IMR-90 (cell line): ENCODE measurements at regions not wholly inside any gene's neighbourhood (a gene's known extent, or its start where the extent isn't known, plus 50 kb on each side); places are given as distances from the start of the nearest gene placed in this dataset.

Source experiments
- ATAC-seq: fragments of 200-7000 bp; cut with Tn5 transposase; 2 replicates; pipeline ENCODE4 v1.9.1; 2020; ENCODE audit warnings: low read depth, mild to moderate bottlenecking, moderate library complexity
- BruUV-seq: library from RNA; stranded (reverse); fragments of 400-500 nt; replicated peaks from 2 replicates; lab custom pipeline; 2021; lab: Mats Ljungman, UMichigan
- CTCF ChIA-PET: fragments of 300-600 bp; formaldehyde crosslinking; extraction: SDS; loops from one replicate; lab custom pipeline; 2021; ENCODE audit warnings: antibody characterized with exemption; lab: Yijun Ruan, JAX
- POLR2A ChIA-PET: fragments of 300-600 bp; sonication (Branson Sonifier 250); formaldehyde crosslinking; loops from one replicate; lab custom pipeline; 2022; ENCODE audit warnings: antibody characterized with exemption; ENCODE audit not compliant: unreplicated experiment; lab: Charles Lee
- DNase-seq: peaks from one replicate; pipeline ENCODE4 v3.0.0; 2013
- H2AFZ ChIP-seq: replicated peaks from 2 replicates; pipeline ENCODE3; 2013; ENCODE audit warnings: low read length, mild to moderate bottlenecking; ENCODE audit not compliant: poor library complexity
- H2AK5ac ChIP-seq: 2 replicates; pipeline ENCODE4 v1.6.1; 2013; ENCODE audit warnings: low read depth, low read length, inconsistent platforms
- H2AK9ac ChIP-seq: replicated peaks from 2 replicates; pipeline ENCODE3; 2013; ENCODE audit warnings: mild to moderate bottlenecking, low read depth, low read length, moderate library complexity; ENCODE audit not compliant: poor library complexity
- H2BK120ac ChIP-seq: 2 replicates; pipeline ENCODE4 v1.6.1; 2013; ENCODE audit warnings: low read depth, low read length, inconsistent platforms
- H2BK15ac ChIP-seq: 3 replicates; pipeline ENCODE4 v1.6.1; 2013; ENCODE audit warnings: low read depth, low read length, inconsistent platforms
- H2BK20ac ChIP-seq: 2 replicates; pipeline ENCODE4 v1.6.1; 2013; ENCODE audit warnings: low read depth, mild to moderate bottlenecking, inconsistent platforms, low read length, moderate library complexity
- H2BK5ac ChIP-seq: 2 replicates; pipeline ENCODE4 v1.6.1; 2013; ENCODE audit warnings: mild to moderate bottlenecking, low read depth, low read length, inconsistent platforms; ENCODE audit not compliant: poor library complexity, severe bottlenecking
- H3K14ac ChIP-seq: replicated peaks from 2 replicates; pipeline ENCODE4 v1.6.1; 2013; ENCODE audit warnings: low read depth, low read length, inconsistent platforms
- H3K18ac ChIP-seq: 2 replicates; pipeline ENCODE4 v1.6.1; 2013; ENCODE audit warnings: low read depth, low read length, control low read depth
- H3K23ac ChIP-seq: 2 replicates; pipeline ENCODE4 v1.6.1; 2013; ENCODE audit warnings: low read depth, low read length, inconsistent platforms
- H3K27ac ChIP-seq: 2 replicates; pipeline ENCODE4 v1.5.1; 2013; ENCODE audit warnings: mild to moderate bottlenecking, control low read depth, low read length; ENCODE audit not compliant: insufficient read depth
- H3K27me3 ChIP-seq: 2 replicates; pipeline ENCODE4 v1.6.1; 2013; ENCODE audit warnings: low read length; ENCODE audit not compliant: control insufficient read depth, insufficient read depth
- H3K36me3 ChIP-seq: 2 replicates; pipeline ENCODE4 v1.6.1; 2013; ENCODE audit warnings: low read length, mixed read lengths; ENCODE audit not compliant: control insufficient read depth, insufficient read depth
- H3K4ac ChIP-seq: 2 replicates; pipeline ENCODE4 v1.6.1; 2013; ENCODE audit warnings: low read depth, low read length, inconsistent platforms
- H3K4me1 ChIP-seq: 2 replicates; pipeline ENCODE4 v1.6.1; 2013; ENCODE audit warnings: low read length, mixed read lengths; ENCODE audit not compliant: control insufficient read depth, insufficient read depth
- H3K4me2 ChIP-seq: 2 replicates; pipeline ENCODE4 v1.6.1; 2013; ENCODE audit warnings: low read depth, mild to moderate bottlenecking, control low read depth, low read length, moderate library complexity
- H3K4me3 ChIP-seq: 2 replicates; pipeline ENCODE4 v1.5.1; 2013; ENCODE audit warnings: low read depth, mild to moderate bottlenecking, control low read depth, low read length, moderate library complexity; ENCODE audit not compliant: insufficient read depth
- H3K56ac ChIP-seq: 2 replicates; pipeline ENCODE4 v1.6.1; 2013; ENCODE audit warnings: low read length, inconsistent platforms; ENCODE audit not compliant: insufficient read depth; ENCODE audit errors: extremely low read depth
- H3K79me1 ChIP-seq, 2 experiments: 2 replicates each; pipeline ENCODE4 v1.6.1; 2013; ENCODE audit warnings: low read length in 2 of 2, inconsistent platforms in 1 of 2, low read depth in 1 of 2
- H3K9ac ChIP-seq: 2 replicates; pipeline ENCODE4 v1.6.1; 2013; ENCODE audit warnings: low read depth, low read length, control low read depth
- H3K9me1 ChIP-seq: 2 replicates; pipeline ENCODE4 v1.6.1; 2013; ENCODE audit warnings: low read length, inconsistent platforms; ENCODE audit not compliant: insufficient read depth
- H3K9me3 ChIP-seq: 2 replicates; pipeline ENCODE4 v1.6.1; 2013; ENCODE audit warnings: low read length; ENCODE audit not compliant: control insufficient read depth, insufficient read depth
- H4K20me1 ChIP-seq: 2 replicates; pipeline ENCODE4 v1.6.1; 2013; ENCODE audit warnings: low read length, inconsistent platforms; ENCODE audit not compliant: insufficient read depth
- H4K5ac ChIP-seq: 2 replicates; pipeline ENCODE4 v1.6.1; 2013; ENCODE audit warnings: mild to moderate bottlenecking, low read depth, low read length, control low read depth
- H4K8ac ChIP-seq, 2 experiments: 2 replicates each; pipeline ENCODE4 v1.6.1; 2013; ENCODE audit warnings: low read depth in 2 of 2, low read length in 2 of 2, control low read depth in 1 of 2, inconsistent platforms in 1 of 2
- H4K91ac ChIP-seq: 2 replicates; pipeline ENCODE4 v1.6.1; 2013; ENCODE audit warnings: low read depth, low read length, inconsistent platforms; ENCODE audit not compliant: insufficient read depth
- CEBPB ChIP-seq: IDR thresholded peaks from 2 replicates; pipeline ENCODE4 v1.6.1; 2012; ENCODE audit warnings: low read depth, low read length, improper control_type of control experiment
- CHD1 ChIP-seq: IDR thresholded peaks from 2 replicates; pipeline ENCODE4 v1.6.1; 2012; ENCODE audit warnings: low read depth, low read length, improper control_type of control experiment
- FOS ChIP-seq: fragments of 150-350 bp; IDR thresholded peaks from 2 replicates; pipeline ENCODE4 v1.6.1; 2016; ENCODE audit warnings: low read depth, low read length
- MAFK ChIP-seq: IDR thresholded peaks from 2 replicates; pipeline ENCODE4 v1.6.1; 2012; ENCODE audit warnings: low read depth, low read length, improper control_type of control experiment
- MAZ ChIP-seq: IDR thresholded peaks from 2 replicates; pipeline ENCODE4 v1.6.1; 2012; ENCODE audit warnings: low read depth, mild to moderate bottlenecking, low read length, improper control_type of control experiment, moderate library complexity, borderline replicate concordance
- MXI1 ChIP-seq: IDR thresholded peaks from 2 replicates; pipeline ENCODE4 v1.6.1; 2012; ENCODE audit warnings: low read depth, mild to moderate bottlenecking, low read length, moderate library complexity, borderline replicate concordance
- RAD21 ChIP-seq: IDR thresholded peaks from 2 replicates; pipeline ENCODE4 v1.6.1; 2012; ENCODE audit warnings: low read length, improper control_type of control experiment
- SMC3 ChIP-seq: fragments of 150-350 bp; IDR thresholded peaks from 2 replicates; pipeline ENCODE4 v1.6.1; 2016; ENCODE audit warnings: low read depth, mild to moderate bottlenecking, antibody characterized with exemption, low read length, moderate library complexity
- WGBS, 2 experiments: methylation state at CpG; one replicate each; pipeline versions ENCODE4 v1.1.5 to v1.1.7; 2013; ENCODE audit warnings: missing lambda C conversion rate in 2 of 2; ENCODE audit not compliant: insufficient read length in 1 of 2; ENCODE audit errors: extremely low coverage in 2 of 2; 5-methylcytosine and 5-hydroxymethylcytosine counted together
- dilution Hi-C: fragments of 300-500 bp; cut with HindIII; formaldehyde crosslinking; loops from one replicate; pipeline ENCODE4 v1.14.3; 2018; ENCODE audit warnings: low sequenced_read_pairs; ENCODE audit not compliant: unreplicated experiment
- in situ Hi-C: fragments of 300-500 bp; cut with MboI; formaldehyde crosslinking; loops from 3 replicates; pipeline ENCODE4 v1.14.3; 2019; ENCODE audit warnings: low sequenced_read_pairs, inconsistent platforms, mixed read lengths
- intact Hi-C: fragments of 100-400 bp; cut with micrococcal nuclease; formaldehyde crosslinking; loops from 2 replicates; pipeline ENCODE4 v1.10.0; 2022
- TF ChIP-seq, protein P1 (sequence below): conservative IDR thresholded peaks from 2 replicates; pipeline ENCODE4 v1.5.1; 2012; ENCODE audit warnings: mild to moderate bottlenecking, low read depth, low read length, improper control_type of control experiment

DNA sequence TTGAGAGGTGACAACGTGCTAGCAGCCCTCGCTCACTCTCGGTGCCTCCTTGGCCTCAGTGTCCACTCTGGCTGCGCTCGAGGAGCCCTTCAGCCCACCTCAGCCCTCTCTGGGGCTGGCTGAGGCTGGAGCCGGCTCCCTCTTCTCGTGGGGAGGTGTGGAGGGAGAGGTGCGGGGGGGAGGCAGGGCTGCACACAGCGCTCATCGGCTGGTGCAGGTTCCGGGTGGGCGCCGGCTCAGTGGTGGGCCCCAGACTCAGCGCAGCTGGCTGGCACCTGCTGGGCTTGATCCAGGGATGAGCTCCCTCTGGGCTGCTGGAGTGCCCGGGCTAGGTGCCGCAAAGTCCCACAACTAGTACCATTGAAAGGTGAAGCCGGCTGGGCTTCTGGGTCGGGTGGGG, 957.8 kb upstream of the GJE1 start:
- Histone ChIP-seq H3K27ac (no peak overlapping the region), H3K9me1 (no peaks in the 10 kb centered on the region), H3K4me2 (no peak overlapping the region), H2AK9ac (no peak overlapping the region), H3K4me3 (no peak overlapping the region), H2AK5ac (no peak overlapping the region), H3K9ac (no peak overlapping the region), H2AFZ (no peak overlapping the region), H2BK120ac (no peak overlapping the region), H3K79me1 (no peaks in the 10 kb centered on the region), H3K18ac (no peak overlapping the region), H3K56ac (no peak overlapping the region), H3K14ac (no peak overlapping the region), H2BK15ac (no peak overlapping the region), H3K9me3 (no peaks in the 10 kb centered on the region; the same call in 1 of the 2 replicates), H3K4ac (no peak overlapping the region), H2BK5ac (no peak overlapping the region), H3K4me1 (no peaks in the 10 kb centered on the region), H4K5ac (no peak overlapping the region), H4K91ac (no peak overlapping the region), H2BK20ac (no peak overlapping the region), H4K20me1 (no peaks in the 10 kb centered on the region), H4K8ac (no peak overlapping the region), H3K36me3 (no peaks in the 10 kb centered on the region), H3K23ac (no peak overlapping the region), H3K27me3 (no peaks in the 10 kb centered on the region)
- ChIA-PET CTCF (no interaction called here), POLR2A (no interaction called here)
- dilution Hi-C loops (no loop called here), intact Hi-C loops (no loop called here), in situ Hi-C loops (no loop called here)
- TF ChIP-seq, protein P1, sequence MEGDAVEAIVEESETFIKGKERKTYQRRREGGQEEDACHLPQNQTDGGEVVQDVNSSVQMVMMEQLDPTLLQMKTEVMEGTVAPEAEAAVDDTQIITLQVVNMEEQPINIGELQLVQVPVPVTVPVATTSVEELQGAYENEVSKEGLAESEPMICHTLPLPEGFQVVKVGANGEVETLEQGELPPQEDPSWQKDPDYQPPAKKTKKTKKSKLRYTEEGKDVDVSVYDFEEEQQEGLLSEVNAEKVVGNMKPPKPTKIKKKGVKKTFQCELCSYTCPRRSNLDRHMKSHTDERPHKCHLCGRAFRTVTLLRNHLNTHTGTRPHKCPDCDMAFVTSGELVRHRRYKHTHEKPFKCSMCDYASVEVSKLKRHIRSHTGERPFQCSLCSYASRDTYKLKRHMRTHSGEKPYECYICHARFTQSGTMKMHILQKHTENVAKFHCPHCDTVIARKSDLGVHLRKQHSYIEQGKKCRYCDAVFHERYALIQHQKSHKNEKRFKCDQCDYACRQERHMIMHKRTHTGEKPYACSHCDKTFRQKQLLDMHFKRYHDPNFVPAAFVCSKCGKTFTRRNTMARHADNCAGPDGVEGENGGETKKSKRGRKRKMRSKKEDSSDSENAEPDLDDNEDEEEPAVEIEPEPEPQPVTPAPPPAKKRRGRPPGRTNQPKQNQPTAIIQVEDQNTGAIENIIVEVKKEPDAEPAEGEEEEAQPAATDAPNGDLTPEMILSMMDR: no peak
- TF ChIP-seq MXI1 (no peak), CHD1 (no peak), MAZ (no peak), MAFK (no peak), FOS (no peak), SMC3 (no peak), RAD21 (no peak), CEBPB (no peak)
- no peak for ATAC-seq
- WGBS, 2 experiments: 98% methylated on average over 7 of the region's 18 CpGs; no CpG with 5 or more reads in 1 of the 2 experiments
- no peak for DNase-seq
- no TSS peak for BruUV-seq
